Glomerular visceral epithelial cell (primary cell): ENCODE measurements at regions not wholly inside any gene's neighbourhood (a gene's known extent, or its start where the extent isn't known, plus 50 kb on each side); places are given as distances from the start of the nearest gene placed in this dataset.

Experiments
- DNase-seq: peaks from one replicate; pipeline ENCODE4 v3.0.0-alpha.2; 2016; ENCODE audit errors: extremely low spot score

DNA sequence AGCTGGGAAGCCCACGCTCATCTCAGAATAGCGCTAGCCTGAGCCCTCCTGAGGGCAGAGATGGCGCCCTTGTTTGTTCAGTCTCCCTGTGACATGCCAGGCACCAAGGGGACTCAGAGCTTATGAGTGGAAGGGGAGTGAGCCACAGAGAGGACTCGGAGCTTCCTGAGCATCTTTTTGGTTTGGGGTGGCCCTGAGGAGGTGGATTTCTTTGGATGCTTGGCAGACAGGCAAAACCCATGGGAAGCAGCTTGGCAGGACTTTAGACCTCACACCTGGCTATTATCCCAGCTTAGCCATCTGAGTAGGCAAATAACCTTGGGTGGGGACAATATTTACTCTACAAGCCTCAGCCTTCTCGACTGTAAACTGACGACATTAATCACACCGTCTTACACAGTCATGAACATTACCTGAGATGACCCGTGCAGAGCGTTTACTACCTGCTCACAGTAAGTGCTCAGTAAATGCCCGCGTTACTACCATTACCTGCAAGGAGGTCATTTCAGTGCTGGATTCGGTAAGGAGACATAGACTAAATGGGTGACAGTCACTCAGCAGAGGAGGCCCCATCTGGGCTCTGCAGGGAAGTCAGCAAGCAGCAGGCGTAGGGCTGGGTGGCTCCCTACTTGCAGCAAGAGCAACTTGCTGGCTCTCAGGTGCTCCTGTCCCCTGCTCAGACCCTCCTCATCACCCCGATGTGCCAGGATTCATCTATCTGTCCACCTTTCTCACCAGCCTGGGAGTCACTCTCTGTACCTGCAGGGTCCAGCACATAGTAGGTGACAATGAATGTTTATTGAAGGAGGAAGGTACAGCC is 54.9 kb downstream of the KLHDC7A start:
- DNase-seq, result no peak

DNA sequence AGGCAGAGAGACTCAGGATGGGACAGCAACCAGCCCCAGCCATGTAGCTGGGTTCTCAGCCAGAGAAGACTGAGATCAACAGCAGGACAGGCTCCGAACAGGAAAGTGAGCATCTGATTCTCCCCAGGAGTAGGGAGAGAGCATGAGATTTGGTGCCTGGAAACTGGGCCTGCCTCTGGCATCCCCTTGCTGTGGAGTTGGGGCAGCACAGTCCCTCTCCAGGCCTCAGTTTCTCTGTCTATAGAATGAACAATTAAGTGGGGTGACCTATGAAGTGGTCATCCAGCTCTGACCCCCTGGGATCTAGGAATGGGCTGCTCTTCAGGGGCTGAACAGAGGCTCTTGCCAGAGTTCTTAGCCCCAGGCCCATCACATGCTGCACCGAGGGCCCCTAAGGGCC is 55.6 kb downstream of the KLHDC7A start:
- DNase-seq, result no peak

DNA sequence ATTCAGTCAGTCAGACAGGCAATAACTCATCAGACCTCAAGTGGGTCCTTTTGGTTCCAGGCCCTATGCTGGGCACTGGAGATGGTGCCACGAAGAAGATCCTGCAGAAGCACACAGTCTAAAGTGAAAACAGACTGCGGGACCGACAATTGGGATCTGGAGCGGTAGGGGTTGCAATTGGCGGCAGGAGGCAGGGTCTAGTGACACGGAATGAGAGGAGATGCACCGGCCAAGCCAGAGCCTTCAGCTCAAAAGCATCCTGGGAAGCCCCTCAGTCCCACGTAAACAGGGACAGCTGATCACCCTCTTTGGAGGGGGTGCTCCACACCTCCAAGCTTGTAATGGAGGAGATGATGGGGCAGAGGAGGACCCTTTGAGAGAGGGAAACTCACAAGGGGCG is 56.2 kb downstream of the KLHDC7A start:
- DNase-seq, result no peak

DNA sequence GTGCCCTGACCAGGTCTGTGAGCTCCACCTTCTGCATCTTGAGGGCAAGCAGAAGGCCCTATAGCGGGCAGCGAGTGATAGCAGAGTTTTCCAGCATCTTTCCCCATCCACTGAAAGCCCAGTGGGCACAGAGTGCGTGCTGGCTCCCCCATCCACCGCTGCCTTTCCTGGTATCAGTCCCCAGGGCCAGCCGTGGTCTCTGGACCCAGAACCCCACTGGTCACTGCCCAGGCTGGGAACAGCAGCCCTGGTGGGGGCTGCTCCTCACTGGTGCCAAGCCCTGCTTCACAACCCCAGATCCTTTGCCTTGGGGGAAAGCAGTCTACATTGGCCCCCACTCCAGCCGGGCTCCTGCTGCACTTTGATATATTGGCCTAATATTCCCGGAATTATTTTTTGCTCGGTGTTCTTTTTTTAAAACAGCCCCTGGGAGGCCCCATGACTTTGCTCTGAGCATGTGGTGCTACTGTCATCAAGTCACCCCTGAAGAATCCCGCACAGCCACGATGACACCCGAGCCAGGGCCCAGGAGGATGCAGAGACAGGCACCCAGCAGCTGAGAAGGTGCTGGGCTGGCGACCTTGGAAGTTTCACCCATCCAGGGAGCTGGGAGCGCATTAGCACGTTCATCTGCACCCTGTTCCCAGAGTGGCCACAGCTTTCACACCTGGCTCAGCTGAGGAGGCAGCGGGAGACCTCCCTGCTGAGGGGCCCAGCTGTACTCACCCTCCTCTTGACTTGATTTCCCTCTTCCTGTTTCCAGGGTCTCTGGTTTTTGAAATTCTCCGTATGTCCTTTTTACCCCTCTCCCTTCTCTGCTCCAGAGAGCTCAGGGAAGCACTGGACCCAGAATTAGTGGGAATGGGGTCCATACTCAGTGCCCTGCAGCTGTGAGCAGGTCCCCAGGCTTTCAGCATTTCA is 56.9 kb downstream of the KLHDC7A start:
- DNase-seq, result no peak

DNA sequence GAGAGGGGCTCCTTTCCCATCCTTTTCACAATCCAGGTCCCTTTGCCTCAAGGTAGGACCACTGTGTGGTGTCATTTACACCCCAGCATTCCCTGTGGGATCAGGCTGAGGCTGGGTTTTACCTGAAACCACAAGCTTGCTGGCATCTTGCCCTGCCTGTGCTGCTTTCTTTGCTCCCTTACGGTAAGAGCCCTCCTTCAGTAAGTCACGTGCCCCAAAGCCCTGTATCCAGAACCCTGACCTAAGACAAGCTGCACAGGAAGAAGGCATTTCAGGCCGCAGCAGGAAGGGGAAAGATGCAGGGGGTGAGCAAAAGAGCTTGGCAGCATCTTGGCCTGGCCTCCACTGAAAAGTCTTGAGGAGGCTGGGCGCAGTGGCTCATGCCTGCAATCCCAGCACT is 58.4 kb downstream of the KLHDC7A start:
- DNase-seq, result no peak

DNA sequence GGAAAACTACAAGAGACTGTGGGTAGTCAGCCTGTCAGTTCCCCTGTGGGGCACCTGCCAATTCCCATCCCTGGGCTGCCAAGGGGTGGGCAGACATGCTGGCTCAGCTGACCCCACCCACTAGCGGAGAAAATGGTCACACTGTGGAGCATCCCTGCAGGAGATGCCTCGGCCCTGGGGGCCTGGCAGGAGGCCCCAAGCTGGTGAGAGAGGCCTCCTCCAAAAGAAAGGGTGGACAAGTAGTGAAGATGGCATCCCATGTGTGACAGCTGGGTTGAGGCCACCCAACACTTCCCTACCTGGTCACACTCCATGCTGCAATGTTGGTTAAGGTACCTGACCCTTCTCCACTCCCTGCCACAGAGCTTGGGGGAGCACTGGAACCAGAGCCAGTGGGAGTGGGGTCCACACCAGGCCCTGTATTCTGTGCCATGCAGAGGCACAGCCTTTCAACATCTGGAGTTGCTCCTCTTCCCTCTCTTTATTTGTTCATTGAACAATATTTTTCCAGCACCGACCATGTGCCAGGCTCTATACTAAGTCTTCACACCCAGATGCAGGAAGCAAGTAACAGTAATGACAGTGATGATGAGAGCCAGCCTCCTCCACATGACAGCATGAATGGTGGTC is 59.5 kb downstream of the KLHDC7A start:
- no peak for DNase-seq

DNA sequence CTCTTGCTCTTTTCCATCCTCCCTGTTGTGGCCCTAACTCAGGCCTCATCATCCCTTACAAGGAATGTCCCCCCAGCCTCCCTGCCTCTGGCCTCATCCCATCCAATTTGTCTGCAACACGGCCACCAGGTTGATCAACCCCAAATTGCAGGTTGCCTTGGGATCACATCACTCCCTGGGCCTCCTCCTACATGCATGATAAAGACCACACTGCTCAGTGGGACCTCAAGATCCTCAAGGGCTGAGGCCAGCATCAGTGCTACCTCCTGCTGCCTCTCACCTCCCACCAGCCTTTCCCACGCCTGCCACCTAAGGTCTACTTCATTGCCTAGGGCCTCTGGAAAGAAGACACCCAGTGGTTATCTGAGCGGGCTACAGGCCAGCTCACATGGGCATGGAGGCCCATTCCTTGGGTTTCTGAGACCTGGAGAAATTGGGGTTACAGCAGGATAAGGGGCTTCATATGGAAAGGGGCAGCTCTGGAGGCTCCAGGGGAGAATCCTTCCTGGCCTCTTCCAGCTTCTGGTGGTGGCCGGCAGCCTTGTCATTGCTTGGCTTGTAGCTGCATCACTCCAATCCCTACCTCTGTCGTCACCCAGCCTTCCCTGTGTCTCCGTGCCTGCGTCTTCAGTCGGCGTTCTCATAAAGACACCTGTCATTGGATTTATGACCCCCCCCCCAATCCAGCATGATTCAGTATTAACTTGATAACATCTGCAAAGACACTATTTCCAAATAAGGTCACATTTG is 60.5 kb downstream of the KLHDC7A start:
- no peak for DNase-seq

DNA sequence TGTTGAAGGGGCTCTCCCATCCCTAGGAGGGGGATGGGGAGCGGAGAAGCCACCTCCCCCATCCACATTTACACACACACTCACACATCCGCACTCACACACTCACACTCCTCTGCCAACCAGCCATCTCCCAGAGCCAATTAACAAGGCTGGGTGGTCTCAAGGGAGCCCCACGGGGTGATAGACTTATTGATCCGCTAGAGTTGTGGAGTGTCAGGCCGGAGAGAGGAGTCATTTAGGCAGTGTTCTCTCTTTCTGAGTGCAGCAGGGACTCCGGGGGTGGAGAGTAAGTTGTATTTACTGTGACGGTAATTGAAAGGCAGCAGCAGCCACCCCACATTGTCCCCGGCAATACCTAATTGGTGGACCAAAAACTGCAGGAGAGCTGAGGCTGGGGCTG is 61.6 kb downstream of the KLHDC7A start:
- DNase-seq, result no peak

DNA sequence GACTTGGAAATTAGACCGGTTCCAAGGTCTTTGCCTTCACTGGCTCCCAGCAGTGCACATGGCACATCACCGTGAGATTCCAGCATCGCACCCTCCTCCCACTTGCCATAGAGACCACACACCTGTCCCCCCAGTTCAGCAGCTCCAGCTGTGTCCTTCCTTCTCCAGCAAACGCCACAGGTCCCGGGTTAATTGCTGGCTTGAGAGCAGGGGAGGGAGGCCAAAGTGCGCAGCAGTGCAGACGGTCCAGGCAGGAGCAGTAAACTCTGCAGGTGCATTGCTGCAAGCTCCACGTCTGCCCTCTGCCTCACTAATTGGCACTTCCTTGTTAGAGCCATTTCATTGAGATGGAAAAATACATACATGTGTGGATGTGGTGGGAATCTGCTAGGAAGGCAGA is 65.3 kb downstream of the KLHDC7A start:
- no peak for DNase-seq

DNA sequence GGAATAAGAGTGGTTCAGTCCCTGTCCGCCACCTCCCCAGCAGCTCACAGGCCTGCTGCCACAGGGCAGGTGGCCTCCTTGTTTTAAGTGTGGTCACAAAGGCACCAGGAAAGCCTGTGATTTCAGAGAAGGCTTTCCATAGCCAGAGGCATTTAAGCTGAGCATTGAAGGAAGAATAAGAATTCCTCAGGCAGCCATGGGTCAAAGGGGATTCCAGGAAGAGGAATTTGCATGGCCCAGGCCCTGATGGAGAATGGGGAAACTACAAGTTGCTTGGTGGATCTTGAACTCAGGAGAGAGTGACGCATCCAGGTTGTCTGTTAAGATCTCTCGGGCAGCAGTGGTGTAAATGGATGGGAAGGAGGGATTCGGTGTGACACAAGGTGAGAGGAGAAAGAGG is 66.7 kb downstream of the KLHDC7A start:
- DNase-seq, result no peak

DNA sequence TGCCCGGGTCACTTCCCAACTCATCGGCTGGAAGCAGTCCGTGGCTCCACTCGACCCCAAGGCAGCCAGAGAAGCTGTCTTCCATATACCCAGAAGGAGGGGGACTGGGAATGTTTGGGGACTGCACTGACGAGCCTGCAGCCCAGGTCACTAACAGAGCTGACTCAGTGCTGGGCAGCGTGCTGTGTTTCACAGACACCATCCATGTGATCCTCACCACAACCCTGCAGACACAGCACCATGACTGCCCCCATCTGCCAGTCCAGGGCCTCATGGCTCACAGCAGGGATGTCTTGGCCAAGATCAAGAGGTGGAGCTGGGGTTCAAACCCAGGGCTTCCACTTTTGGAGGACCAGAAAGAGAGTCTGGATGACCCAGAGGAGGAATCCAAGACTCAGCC is 67.9 kb downstream of the KLHDC7A start:
- no peak for DNase-seq

DNA sequence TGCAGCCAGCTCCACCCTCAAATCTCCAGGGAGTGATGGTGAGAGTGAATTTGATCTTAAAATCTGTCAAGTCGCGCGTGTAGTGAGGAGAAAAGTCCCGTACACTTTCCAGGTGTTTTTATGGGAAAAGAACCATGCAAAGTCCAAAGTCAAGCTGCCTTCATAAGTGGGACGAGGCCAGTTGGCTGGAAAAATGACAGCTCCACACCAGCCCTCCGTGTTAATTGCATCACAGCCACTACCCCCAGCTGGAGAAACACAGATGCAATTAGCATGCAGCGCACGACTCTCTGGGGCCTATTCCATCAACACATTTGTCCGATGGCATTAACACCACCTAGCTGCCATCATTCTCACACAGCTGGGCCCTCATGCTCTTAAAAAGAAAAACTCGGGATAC is 68.4 kb downstream of the KLHDC7A start:
- no peak for DNase-seq

DNA sequence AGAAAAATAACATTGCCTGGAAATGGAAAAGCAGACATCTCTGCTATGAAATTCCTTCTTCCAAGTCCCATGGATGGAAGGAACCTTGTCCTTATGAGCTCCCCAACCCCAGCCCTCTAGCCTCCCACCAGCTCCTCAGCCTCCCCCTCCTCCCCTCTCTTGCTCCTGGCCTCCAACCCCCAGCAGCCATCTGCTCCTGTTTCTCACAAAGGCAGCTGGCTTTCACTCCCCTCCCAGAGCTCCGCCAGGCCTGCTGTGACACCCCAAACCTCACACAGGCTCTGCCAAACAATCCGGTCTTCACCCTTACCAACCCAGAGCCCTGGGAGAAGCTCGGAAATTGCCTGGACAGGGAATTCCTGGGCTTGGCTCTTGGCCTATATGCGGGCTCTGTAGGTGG is 69.2 kb downstream of the KLHDC7A start:
- DNase-seq, result no peak

DNA sequence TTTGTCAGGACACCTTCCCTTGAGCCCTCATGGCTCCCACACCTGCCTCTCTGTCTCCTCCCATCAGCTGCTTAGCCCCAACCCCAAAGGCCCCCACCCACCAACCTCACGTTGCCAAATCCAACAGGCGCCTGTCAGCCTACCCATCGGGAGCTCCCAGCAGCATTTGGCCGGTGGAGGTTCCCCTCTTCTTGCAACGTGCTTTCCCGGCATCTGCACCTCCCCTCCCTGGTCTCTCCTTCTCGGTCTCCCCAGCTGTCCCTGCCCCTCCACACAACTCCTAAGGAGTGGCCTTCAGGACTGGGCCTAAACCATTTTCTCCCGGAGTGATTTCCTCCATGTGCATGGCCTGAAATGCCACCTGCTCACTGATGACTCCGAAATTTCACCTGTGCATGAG is 71.9 kb downstream of the KLHDC7A start:
- DNase-seq, result no peak

DNA sequence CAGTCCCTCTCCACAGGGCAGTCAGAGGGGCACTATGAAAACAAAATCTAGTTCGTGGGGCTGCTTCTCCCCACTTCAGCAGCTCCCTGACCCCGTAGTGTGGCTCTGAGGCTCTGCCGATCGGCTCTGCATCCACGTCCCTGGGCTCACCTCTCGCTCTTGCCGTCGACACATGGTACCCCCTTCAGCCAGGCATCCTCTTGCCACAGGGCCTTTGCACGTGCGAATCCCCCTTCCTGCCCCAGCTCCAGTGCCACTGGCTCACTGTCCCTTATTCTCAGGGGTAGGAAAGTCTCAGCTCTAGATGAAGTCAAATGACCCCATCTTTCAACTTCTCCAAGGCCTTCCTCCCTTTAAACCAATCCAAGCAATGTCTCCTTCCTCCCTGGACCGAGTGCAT is 72.7 kb downstream of the KLHDC7A start:
- no peak for DNase-seq

DNA sequence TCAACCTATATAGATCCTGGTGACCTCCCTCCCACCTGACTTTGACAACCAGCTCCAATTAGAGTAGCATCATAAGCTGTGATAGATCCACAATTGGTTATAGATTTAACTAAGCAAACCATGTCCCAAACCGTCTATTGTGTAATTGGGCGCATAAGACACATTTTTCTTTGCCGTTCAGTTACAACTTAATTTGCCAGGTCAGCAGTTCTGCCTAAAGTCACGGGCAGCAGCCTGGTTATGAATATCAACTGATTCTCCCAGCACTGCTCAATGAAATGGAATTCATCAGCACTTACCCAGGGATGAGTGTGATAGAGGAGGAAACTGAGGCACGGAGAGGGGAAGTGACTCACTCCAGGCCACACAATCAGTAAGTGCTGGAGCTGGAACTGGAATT is 73.4 kb downstream of the KLHDC7A start:
- DNase-seq, result no peak

DNA sequence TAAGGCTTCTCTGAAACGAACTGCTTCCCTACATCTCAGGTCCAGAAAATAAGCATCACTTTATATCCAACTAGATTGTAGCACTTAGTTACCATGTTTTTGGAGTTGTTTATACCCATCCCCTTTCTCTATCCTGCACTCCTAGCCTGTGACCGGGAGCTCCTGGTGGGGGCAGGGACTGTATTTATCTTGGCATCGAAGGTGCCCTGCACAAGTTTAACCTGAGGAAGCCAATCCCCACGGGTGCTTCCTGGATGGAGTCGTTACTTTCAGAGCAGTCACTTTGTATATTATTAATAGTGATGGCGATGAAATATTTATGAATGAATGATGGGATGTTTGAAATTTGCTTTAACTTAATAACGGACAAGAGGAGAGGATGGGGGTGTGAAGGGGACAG is 73.9 kb downstream of the KLHDC7A start:
- DNase-seq, result no peak

DNA sequence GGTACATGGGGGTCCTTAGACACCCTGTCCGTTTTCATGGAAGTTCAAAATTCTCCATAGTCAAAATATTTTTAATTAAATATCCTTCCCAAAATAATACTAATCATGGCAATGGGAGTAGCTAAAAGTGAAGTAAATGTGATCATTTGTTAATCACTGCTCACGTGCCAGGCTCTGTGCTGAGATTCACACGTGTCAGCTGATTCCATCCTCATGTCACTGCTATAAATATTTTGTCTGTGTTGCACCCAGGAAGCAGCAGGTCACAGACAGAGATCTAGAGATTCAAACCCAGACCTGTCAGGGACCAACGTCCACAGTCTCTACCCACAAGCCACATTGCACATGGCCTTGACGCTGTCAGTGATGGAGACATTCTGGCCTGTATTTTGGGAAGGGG is 74.3 kb downstream of the KLHDC7A start:
- no peak for DNase-seq

DNA sequence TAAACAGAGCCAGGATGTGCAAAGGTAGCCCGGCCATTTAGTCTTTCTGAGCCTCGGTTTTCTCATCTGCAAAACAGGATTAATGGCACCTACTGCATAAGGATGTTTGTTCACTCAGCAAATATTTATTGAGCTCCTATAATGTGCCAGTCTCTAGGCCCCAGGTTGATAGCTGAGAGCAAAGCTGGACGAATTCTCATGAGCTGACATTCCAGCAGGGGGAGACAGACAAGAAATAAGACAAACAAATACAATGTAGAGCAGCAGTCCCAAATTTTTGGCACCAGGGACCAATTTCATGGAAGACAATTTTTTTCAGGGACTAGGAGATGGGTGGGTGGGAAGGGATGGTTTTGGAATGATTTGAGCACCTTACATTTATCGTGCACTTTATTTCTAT is 74.3 kb upstream of the PAX7 start:
- DNase-seq, result no peak

DNA sequence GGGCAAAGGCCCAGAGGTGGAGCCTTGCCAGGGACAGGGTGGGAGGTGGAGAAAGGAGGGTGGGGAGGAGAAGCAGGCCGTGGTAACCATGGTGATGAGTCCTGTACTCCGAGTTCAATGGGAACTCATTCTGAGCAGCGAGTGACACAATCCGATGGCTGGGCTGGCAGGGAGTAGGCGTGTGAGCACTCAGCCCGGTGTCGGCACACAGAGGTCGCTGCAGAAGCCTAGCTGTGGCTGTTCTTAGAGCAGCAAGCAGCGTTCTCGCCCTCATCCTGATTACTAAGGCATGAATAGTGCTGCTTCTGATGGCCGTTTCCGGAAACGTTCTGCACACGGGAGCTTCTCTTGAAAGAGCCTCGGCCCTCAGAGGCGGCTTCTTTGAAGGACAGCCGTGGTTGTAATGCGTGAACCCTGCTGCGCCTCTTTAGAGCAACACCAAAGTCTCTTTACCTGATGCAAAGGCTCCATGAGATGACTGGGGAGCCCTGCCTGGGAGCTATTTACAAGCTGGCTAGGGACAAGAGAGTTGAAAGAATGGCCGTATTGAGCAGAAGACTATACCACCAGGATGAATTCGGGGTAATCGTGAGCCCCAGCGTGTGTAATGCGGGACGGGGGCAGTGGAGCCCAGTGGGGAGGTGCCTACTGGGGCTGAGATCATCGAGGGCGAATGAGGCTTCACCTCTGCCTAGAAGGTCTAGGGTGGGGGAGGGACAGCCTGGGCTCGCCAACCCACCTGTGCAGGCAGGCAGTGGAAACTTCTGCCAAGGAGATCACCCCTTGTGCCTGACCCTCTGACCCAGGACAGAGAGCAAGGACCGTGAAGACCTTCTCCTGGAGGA is 72.8 kb upstream of the PAX7 start:
- no peak for DNase-seq

DNA sequence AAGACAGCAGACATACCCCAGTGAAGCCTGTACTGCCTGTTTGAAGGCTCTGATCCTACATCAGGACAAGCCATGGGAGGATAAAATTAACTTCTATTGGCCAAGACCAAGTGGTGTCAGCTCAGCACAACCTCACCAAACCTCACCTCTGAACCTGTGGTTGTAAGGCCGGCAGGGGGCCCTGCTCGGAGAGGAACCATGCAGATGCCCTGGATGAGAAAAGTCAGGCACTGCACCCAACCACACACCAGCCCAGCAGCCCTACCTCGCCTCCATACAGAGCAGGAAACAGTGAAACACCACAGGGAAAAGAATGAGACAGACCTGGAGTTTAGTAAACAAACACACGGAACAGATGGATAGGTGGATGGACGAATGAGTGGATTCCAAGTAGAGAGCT is 70.0 kb upstream of the PAX7 start:
- DNase-seq, result no peak
